ENCODE measurements at regions not wholly inside any gene's neighbourhood (a gene's known extent, or its start where the extent isn't known, plus 50 kb on each side); places are given as distances from the start of the nearest gene placed in this dataset.

DNA sequence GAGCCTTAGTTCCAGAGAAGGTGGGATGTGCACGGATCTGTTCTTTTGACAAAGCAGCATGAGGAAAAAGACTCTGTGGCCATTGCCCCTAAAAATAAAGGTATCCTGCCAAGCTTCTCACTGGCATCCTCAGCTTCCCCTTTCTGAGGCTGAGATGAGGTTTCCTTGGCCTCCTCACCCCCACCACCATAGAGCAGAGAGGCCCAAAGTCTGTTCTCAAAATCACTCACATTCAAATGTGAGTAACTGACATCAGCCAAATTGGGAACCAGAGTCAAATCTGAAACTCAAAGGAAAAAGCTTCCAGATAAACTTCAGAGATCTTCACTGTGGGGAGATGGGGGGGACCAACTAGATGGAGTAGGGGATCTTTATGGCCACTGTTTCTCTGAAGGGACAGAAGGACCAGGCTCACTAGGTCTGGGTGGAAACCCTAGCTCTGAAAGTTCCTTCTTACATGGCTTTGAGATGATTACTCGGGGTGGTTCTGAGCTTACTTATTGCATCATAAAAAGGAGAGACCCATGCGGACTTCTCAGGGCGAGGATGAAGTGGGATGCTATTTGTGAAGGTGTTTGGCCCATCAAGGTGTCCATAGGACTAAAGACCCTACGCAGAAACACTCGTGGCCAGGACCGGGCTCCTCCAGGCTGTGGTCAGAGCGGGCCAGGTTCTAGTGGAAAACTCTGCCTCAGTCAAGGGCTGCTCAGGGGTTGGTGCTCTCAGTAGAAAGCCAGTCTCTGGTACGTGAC is 61.5 kb upstream of the MEF2A start:
- no peak for TF ChIP-seq POLR2A (IDR thresholded peaks at IDR 0.05)
- TF ChIP-seq, protein P1, sequence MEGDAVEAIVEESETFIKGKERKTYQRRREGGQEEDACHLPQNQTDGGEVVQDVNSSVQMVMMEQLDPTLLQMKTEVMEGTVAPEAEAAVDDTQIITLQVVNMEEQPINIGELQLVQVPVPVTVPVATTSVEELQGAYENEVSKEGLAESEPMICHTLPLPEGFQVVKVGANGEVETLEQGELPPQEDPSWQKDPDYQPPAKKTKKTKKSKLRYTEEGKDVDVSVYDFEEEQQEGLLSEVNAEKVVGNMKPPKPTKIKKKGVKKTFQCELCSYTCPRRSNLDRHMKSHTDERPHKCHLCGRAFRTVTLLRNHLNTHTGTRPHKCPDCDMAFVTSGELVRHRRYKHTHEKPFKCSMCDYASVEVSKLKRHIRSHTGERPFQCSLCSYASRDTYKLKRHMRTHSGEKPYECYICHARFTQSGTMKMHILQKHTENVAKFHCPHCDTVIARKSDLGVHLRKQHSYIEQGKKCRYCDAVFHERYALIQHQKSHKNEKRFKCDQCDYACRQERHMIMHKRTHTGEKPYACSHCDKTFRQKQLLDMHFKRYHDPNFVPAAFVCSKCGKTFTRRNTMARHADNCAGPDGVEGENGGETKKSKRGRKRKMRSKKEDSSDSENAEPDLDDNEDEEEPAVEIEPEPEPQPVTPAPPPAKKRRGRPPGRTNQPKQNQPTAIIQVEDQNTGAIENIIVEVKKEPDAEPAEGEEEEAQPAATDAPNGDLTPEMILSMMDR (IDR thresholded peaks at IDR 0.05) = no peak
- H3K4me1 ChIP-seq = peaks cover 0 to 11% of the 10 kb centered on the region in 2 donors
- H3K4me3 ChIP-seq (replicated peaks in 1 of 3) = no peak overlapping the region
- H3K27me3 ChIP-seq = no peaks in the 10 kb centered on the region
- H3K27ac ChIP-seq = no peak overlapping the region
- intact Hi-C loops (cut with DNase I) = no loop called here
- 86 to 95% methylated on average over 7 to 9 of the region's 9 CpGs for WGBS, 2 donors
- no peaks in the 10 kb centered on the region for H3K36me3 ChIP-seq
- DNase-seq = no peak
- no peaks in the 10 kb centered on the region for H3K9me3 ChIP-seq

DNA sequence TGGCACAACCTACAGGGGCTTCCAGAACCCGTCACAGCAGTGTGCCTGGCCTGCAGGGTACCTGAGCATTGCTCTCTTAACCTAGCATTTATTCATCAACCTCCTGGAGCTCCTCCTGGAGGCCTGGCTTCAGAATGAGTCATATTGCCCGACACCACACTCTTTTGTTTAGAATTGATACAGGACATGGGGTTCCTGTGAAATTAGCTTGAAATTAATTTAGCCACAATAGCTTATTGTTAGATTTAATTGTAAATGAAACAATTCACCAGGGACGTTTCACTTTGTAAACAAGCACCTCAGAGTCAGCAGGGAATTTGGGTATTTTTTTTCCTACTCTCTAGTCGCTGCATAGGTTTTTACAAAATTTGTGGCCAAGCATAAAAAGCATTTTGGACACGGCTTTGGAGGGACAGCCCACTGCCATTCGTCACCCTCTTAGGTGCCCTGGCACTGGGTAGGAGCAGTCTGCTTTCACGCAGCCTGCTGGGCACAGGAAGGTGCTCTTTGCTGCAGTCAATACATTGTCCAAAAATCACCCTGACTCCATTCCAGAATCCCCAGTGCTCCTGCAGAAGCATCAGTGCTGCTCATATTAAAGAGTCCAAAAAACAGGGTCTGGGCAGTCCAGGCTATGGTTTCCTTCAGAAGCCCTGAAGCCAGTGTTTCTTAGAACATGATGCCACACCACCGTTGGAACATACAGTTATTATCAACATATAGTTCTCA is 60.8 kb upstream of the MEF2A start:
- whole genome bisulfite sequencing, 2 donors = 76 to 82% methylated on average over 8 of the region's 8 CpGs
- Histone ChIP-seq H3K27ac (no peak overlapping the region), H3K9me3 (no peaks in the 10 kb centered on the region), H3K36me3 (no peaks in the 10 kb centered on the region), H3K27me3 (no peaks in the 10 kb centered on the region), H3K4me1 (peaks cover 0 to 11% of the 10 kb centered on the region in 2 donors), H3K4me3 (replicated peaks in 1 of 3) (no peak overlapping the region)
- intact Hi-C loops (cut with DNase I) = no loop called here
- no peak for DNase-seq
- TF ChIP-seq, protein P1 (IDR thresholded peaks at IDR 0.05) = no peak
- TF ChIP-seq POLR2A (IDR thresholded peaks at IDR 0.05) = no peak

DNA sequence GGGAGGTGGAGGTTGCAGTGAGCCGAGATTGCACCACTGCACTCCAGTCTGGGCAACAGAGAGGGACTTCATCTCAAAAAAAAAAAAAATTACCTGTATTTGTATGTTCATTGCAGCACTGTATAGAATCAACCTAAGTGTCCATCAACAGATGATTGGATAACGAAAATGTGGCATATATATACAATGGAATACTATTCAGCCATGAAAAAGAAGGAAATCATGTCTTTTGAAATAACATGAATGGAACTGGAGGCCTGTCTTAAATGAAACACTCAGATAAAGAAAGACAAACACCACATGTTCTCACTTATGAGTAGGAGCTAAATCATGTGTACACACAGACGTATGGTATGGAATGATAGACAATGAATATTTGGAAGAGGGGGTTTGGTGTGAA is 59.4 kb upstream of the MEF2A start:
- Histone ChIP-seq H3K4me1 (peaks cover 3 to 12% of the 10 kb centered on the region in 2 donors), H3K9me3 (no peaks in the 10 kb centered on the region), H3K27ac (no peak overlapping the region), H3K27me3 (no peaks in the 10 kb centered on the region), H3K36me3 (no peaks in the 10 kb centered on the region), H3K4me3 (replicated peaks in 1 of 3) (no peak overlapping the region)
- TF ChIP-seq, protein P1 (IDR thresholded peaks at IDR 0.05) = no peak
- no peak for TF ChIP-seq POLR2A (IDR thresholded peaks at IDR 0.05)
- intact Hi-C loops (cut with DNase I) = no loop called here
- no peak for DNase-seq
- 94 to 98% methylated on average over 3 of the region's 3 CpGs for WGBS, 2 donors

DNA sequence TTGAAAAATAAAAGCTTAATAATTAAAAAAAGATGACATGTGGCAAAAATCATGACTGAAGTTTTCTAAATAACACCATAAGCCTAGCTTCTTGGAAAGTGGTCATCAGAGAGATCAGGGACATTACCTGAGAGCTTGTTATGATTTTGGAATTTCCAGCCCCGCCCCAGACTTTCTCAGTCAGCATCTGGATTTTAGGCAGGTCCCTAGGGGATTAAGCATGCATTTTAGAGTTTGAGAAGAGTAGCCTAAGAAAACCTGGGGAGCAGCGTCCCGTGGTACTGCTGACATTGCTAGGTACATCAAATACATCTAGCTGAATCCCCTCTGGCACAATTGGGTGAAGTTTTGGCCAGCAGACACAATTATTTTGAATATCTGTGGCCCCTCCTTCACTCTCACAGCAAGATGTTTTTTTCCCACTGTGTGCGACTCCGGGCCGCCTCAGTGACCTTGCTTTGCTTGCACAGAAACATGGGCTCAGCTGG is 58.7 kb upstream of the MEF2A start:
- Histone ChIP-seq H3K9me3 (no peaks in the 10 kb centered on the region), H3K4me1 (peaks cover 7 to 18% of the 10 kb centered on the region in 2 donors), H3K4me3 (replicated peaks in 1 of 3) (no peak overlapping the region), H3K27me3 (no peaks in the 10 kb centered on the region), H3K36me3 (no peaks in the 10 kb centered on the region), H3K27ac (peak overlapping the region in 1 of 3 donors; percentile 28)
- intact Hi-C loops (cut with DNase I) = no loop called here
- TF ChIP-seq, protein P1 (IDR thresholded peaks at IDR 0.05) = no peak
- no peak for TF ChIP-seq POLR2A (IDR thresholded peaks at IDR 0.05)
- DNase-seq = no peak
- 54 to 56% methylated on average over 6 of the region's 6 CpGs for WGBS, 2 donors
